ENCODE measurements at regions not wholly inside any gene's neighbourhood (a gene's known extent, or its start where the extent isn't known, plus 50 kb on each side); places are given as distances from the start of the nearest gene placed in this dataset.
A peak's percentile ranks its signal among the peaks of the same experiment; 100 is the strongest.

DNA sequence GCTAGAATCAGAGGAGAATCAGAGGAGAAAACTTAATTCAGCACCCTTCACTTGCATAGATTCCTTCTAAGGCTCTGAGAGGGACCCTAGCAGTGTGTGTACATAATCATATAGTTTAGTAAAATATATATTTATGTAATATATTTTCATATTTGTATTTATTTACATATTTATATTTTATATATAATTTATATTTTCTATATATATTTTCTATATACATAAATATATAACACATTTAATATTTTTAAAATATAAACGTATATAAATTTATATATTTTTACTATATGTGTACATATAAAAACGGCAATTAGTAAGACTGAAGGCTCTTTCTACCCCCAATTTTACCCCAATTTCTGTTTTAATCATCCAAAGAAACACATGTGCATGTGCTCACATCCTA is 80.3 kb downstream of the NXPE2 start:
- Histone ChIP-seq H3K4me3 (no peak overlapping the region), H3K27me3 (peaks cover 0 to 5% (median 0%) of the 10 kb centered on the region in 7 donors), H3K9me3 (no peaks in the 10 kb centered on the region), H3K27ac (no peak overlapping the region), H3K4me1 (no peaks in the 10 kb centered on the region), H3K36me3 (no peaks in the 10 kb centered on the region)
- ATAC-seq, result no peak
- no peak for DNase-seq
- 89 to 92% methylated on average over 2 of the region's 2 CpGs for WGBS, 2 donors
- TF ChIP-seq CTCF (IDR thresholded peaks at IDR 0.05), result no peak
- intact Hi-C loops (cut with DNase I), result loop anchor here in 2 of 10 donors (5.0 to 10.0 kb wide), 3 partner anchors 411 to 474 kb away; no protein-coding TSS in a partner anchor

GRCh38 chr11:114762408-114762807 is 84.1 kb downstream of the NXPE2 start:
- DNase-seq (peak; percentile 61 to 64), ATAC-seq (peak; percentile 73 to 91 (median 82))
- Histone ChIP-seq H3K27ac (no peak overlapping the region), H3K4me3 (no peak overlapping the region), H3K36me3 (no peaks in the 10 kb centered on the region), H3K9me3 (no peaks in the 10 kb centered on the region), H3K27me3 (peaks cover 0 to 5% (median 0%) of the 10 kb centered on the region in 7 donors), H3K4me1 (no peaks in the 10 kb centered on the region)
- WGBS, 2 donors, result 4 to 5% methylated on average over 4 of the region's 4 CpGs
- intact Hi-C loops (cut with DNase I), result loop anchor here in 8 of 10 donors (2.0 to 10.0 kb wide), 10 partner anchors 414 to 768 kb away; no protein-coding TSS in a partner anchor
- TF ChIP-seq CTCF (IDR thresholded peaks at IDR 0.05), result peak; percentile 33 to 79 (median 76)

DNA sequence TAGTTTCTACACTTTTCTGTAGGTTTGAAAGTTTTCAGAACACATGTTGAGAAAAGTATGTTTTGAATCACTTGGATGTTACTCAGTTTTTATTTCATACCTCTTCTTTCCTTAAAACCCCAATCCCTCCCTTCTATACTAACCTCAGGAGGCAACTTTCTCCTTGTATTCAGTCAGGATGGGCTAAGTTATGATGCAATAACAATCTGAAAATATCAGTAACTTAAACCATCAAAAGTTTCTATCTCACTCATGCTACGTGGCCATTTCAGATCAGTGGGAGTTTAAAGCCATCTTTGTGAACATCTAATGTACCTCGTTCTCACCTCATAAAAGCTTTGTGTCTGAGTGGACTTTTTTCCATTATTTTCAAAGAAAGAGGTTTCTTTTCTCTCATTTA is 86.2 kb downstream of the NXPE2 start:
- no peaks in the 10 kb centered on the region for H3K4me1 ChIP-seq
- no peak overlapping the region for H3K27ac ChIP-seq
- no peak for TF ChIP-seq CTCF (IDR thresholded peaks at IDR 0.05)
- H3K36me3 ChIP-seq, result no peaks in the 10 kb centered on the region
- ATAC-seq, result no peak
- intact Hi-C loops (cut with DNase I), result loop anchor here in 8 of 10 donors (5.0 to 10.0 kb wide), 8 partner anchors 417 to 770 kb away; no protein-coding TSS in a partner anchor
- no peak overlapping the region for H3K4me3 ChIP-seq
- DNase-seq, result no peak
- 76 to 79% methylated on average over 2 of the region's 2 CpGs for WGBS, 2 donors
- H3K9me3 ChIP-seq, result no peaks in the 10 kb centered on the region
- H3K27me3 ChIP-seq, result peaks cover 0 to 3% (median 0%) of the 10 kb centered on the region in 7 donors

- no peak for TF ChIP-seq CTCF (IDR thresholded peaks at IDR 0.05)
- Histone ChIP-seq H3K36me3 (no peaks in the 10 kb centered on the region), H3K27me3 (peaks cover 0 to 14% (median 0%) of the 10 kb centered on the region in 7 donors), H3K4me1 (peaks cover 0 to 9% (median 6%) of the 10 kb centered on the region in 9 donors), H3K9me3 (no peaks in the 10 kb centered on the region), H3K4me3 (no peak overlapping the region), H3K27ac (no peak overlapping the region)
- intact Hi-C loops (cut with DNase I), result loop anchor here in 6 of 10 donors (5.0 to 10.0 kb wide), 3 partner anchors 181 to 1506 kb away; no protein-coding TSS in a partner anchor
- ATAC-seq, result no peak
- WGBS, 2 donors, result 61 to 70% methylated on average over 2 of the region's 2 CpGs
- DNase-seq, result no peak
These were observed 92.8 kb downstream of the NXPE2 start for GRCh38 chr11:114771172-114771571.

Measured in heart right ventricle (tissue), 16 donors.